ENCODE measurements at regions not wholly inside any gene's neighbourhood (a gene's known extent, or its start where the extent isn't known, plus 50 kb on each side); places are given as distances from the start of the nearest gene placed in this dataset.
A peak's percentile ranks its signal among the peaks of the same experiment; 100 is the strongest.

DNA sequence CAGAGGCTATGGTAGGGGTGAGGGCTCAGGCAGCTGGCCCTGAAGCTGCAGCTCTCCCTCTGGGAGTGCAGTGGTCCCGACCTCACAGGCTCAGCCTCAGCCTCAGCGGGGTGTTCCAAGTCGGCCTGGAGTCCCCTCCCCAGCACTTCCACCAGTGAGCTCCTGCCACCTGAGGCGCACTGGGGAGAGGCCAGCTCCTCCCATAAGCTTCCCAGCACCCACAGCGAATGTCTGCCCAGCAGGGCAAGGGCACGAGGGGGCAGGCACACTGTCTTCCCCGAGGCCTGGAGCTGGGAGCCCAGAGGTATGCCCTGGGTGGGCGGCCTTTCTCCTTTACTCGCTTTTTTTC, 53.2 kb upstream of the SLCO4A1 start:
- H3K9me3 Mint-ChIP-seq (ENCODE audit: unreplicated experiment): no peaks in the 10 kb centered on the region
- TF ChIP-seq, protein P1, sequence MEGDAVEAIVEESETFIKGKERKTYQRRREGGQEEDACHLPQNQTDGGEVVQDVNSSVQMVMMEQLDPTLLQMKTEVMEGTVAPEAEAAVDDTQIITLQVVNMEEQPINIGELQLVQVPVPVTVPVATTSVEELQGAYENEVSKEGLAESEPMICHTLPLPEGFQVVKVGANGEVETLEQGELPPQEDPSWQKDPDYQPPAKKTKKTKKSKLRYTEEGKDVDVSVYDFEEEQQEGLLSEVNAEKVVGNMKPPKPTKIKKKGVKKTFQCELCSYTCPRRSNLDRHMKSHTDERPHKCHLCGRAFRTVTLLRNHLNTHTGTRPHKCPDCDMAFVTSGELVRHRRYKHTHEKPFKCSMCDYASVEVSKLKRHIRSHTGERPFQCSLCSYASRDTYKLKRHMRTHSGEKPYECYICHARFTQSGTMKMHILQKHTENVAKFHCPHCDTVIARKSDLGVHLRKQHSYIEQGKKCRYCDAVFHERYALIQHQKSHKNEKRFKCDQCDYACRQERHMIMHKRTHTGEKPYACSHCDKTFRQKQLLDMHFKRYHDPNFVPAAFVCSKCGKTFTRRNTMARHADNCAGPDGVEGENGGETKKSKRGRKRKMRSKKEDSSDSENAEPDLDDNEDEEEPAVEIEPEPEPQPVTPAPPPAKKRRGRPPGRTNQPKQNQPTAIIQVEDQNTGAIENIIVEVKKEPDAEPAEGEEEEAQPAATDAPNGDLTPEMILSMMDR (IDR thresholded peaks at IDR 0.05; ENCODE audit: unreplicated experiment): no peak
- no peaks in the 10 kb centered on the region for H3K36me3 Mint-ChIP-seq (ENCODE audit: insufficient read depth, unreplicated experiment)
- H3K27me3 Mint-ChIP-seq (ENCODE audit: insufficient read depth, unreplicated experiment): peaks cover 16% of the 10 kb centered on the region
- no TSS peak for BruUV-seq (replicated peaks)
- DNase-seq (ENCODE audit: unreplicated experiment): no peak
- no peak overlapping the region for H3K27ac Mint-ChIP-seq (ENCODE audit: low read depth, unreplicated experiment)
- no peak overlapping the region for H3K4me3 Mint-ChIP-seq (ENCODE audit: unreplicated experiment)
- CTCF ChIA-PET: interaction anchor here (0.9 to 7.8 kb wide), 6 partner anchors 12 to 272 kb away, joined by 3 to 37 read pairs (median 4); partner anchors contain the start of gene TCFL5
- peaks cover 11% of the 10 kb centered on the region for H3K4me1 Mint-ChIP-seq (ENCODE audit: insufficient read depth, unreplicated experiment)
- intact Hi-C loops (cut with micrococcal nuclease): no loop called here
- POLR2A ChIA-PET: interaction anchor here (0.9 to 4.8 kb wide), 5 partner anchors 12 to 34 kb away, joined by 5 to 33 read pairs (median 8); no protein-coding TSS in a partner anchor

DNA sequence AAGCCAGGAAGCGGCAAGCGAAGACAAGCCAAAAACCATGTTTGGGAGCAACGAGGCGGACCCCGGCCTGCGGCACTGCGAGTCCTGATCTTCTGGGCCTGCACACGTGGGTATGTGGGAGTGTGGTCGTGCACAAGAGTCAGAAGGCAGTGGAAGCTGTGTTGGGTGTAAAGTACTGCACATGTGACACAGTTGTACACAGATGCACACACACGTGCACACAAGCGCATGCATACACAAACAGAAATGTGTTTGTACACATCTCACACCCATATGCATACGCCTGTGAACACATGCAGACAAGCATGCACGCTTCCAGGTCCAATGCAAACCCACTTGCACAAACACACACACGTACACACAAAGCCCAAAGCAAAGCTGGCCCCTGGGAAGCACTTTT, 52.6 kb upstream of the SLCO4A1 start:
- POLR2A ChIA-PET: interaction anchor here (0.6 to 4.8 kb wide), 9 partner anchors 9 to 202 kb away, joined by 3 to 33 read pairs (median 4); no protein-coding TSS in a partner anchor
- intact Hi-C loops (cut with micrococcal nuclease): no loop called here
- no peak for DNase-seq (ENCODE audit: unreplicated experiment)
- no peaks in the 10 kb centered on the region for H3K36me3 Mint-ChIP-seq (ENCODE audit: insufficient read depth, unreplicated experiment)
- H3K27ac Mint-ChIP-seq (ENCODE audit: low read depth, unreplicated experiment): no peak overlapping the region
- H3K4me1 Mint-ChIP-seq (ENCODE audit: insufficient read depth, unreplicated experiment): peaks cover 11% of the 10 kb centered on the region
- H3K9me3 Mint-ChIP-seq (ENCODE audit: unreplicated experiment): no peaks in the 10 kb centered on the region
- H3K27me3 Mint-ChIP-seq (ENCODE audit: insufficient read depth, unreplicated experiment): peaks cover 13% of the 10 kb centered on the region
- no TSS peak for BruUV-seq (replicated peaks)
- TF ChIP-seq, protein P1 (IDR thresholded peaks at IDR 0.05; ENCODE audit: unreplicated experiment): no peak
- H3K4me3 Mint-ChIP-seq (ENCODE audit: unreplicated experiment): no peak overlapping the region
- CTCF ChIA-PET: interaction anchor here (0.6 to 7.8 kb wide), 6 partner anchors 11 to 609 kb away, joined by 3 to 37 read pairs (median 4); no protein-coding TSS in a partner anchor

DNA sequence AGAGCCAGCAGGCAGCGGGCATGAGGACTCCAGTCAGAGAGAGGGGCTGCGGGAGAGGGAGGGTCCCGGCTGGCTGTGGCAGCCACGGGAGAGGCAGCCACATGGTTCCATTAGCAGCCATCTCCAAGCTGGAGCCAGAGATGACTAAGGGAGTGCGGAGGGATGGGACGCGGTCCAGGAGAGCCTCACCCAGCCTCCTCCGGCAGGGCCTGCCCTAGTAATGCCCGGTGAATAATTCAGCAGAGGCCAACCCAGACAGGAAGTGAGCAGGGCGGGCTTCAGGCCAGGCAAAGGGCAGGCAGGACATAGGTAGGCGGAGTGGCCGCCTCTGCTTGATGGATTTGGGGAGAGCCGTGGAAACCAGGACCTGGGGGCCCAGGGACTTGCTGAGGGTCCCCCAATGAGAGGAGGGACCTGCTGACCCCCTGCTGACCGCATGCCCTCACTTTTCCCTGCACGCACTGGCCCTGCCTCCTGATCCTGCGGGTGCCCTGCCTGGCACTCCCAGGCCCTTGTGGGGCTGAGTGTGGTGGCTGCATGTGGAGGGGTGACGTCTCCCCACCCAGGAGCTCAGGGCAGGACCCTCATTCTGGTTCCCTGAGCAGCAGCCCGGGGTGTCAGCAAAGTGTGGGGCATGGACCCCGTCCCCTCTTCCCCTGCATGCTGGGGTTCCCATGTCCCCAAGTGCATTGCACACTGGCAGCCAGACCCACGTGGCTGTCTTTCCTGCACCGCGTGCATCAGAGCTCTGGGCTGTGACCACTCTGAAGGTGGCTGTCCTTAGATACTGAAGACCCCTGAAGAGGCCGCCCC, 51.8 kb upstream of the SLCO4A1 start:
- no peak overlapping the region for H3K4me3 Mint-ChIP-seq (ENCODE audit: unreplicated experiment)
- H3K27me3 Mint-ChIP-seq (ENCODE audit: insufficient read depth, unreplicated experiment): peaks cover 5% of the 10 kb centered on the region
- BruUV-seq (replicated peaks): no TSS peak
- H3K4me1 Mint-ChIP-seq (ENCODE audit: insufficient read depth, unreplicated experiment): peaks cover 19% of the 10 kb centered on the region
- no peaks in the 10 kb centered on the region for H3K9me3 Mint-ChIP-seq (ENCODE audit: unreplicated experiment)
- peak; percentile 93 for DNase-seq (ENCODE audit: unreplicated experiment)
- ChIA-PET CTCF (interaction anchor here (0.6 to 7.8 kb wide), 9 partner anchors 10 to 608 kb away, joined by 3 to 37 read pairs (median 4); no protein-coding TSS in a partner anchor), POLR2A (interaction anchor here (0.7 to 4.8 kb wide), 8 partner anchors 8 to 205 kb away, joined by 3 to 33 read pairs (median 4); no protein-coding TSS in a partner anchor)
- TF ChIP-seq, protein P1 (IDR thresholded peaks at IDR 0.05; ENCODE audit: unreplicated experiment): no peak
- intact Hi-C loops (cut with micrococcal nuclease): no loop called here
- no peaks in the 10 kb centered on the region for H3K36me3 Mint-ChIP-seq (ENCODE audit: insufficient read depth, unreplicated experiment)
- H3K27ac Mint-ChIP-seq (ENCODE audit: low read depth, unreplicated experiment): no peak overlapping the region

DNA sequence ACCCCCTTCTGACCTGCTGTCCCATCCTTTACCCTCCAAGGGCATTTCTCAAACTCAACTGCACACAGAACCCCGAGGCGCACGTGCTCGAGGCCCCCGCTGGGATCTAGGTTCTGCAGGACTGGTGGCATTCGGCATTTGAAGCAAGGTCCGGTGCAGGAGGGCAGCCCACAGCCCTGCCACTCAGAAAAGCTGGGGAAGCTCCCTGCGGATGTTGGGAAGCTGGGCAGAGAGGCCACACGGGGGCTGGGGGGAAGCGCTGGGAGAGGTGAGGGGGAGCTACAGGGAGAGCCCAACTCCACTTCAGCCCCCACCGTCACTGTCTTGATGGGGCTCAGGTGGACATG, 51.2 kb upstream of the SLCO4A1 start:
- Mint-ChIP-seq H3K4me1 (ENCODE audit: insufficient read depth, unreplicated experiment) (peaks cover 22% of the 10 kb centered on the region), H3K27ac (ENCODE audit: low read depth, unreplicated experiment) (no peak overlapping the region), H3K27me3 (ENCODE audit: insufficient read depth, unreplicated experiment) (no peaks in the 10 kb centered on the region), H3K4me3 (ENCODE audit: unreplicated experiment) (no peak overlapping the region), H3K9me3 (ENCODE audit: unreplicated experiment) (no peaks in the 10 kb centered on the region), H3K36me3 (ENCODE audit: insufficient read depth, unreplicated experiment) (no peaks in the 10 kb centered on the region)
- BruUV-seq (replicated peaks): no TSS peak
- TF ChIP-seq, protein P1 (IDR thresholded peaks at IDR 0.05; ENCODE audit: unreplicated experiment): no peak
- ChIA-PET POLR2A (interaction anchor here (4.3 to 4.8 kb wide), 2 partner anchors 12 to 32 kb away, joined by 19 to 33 read pairs; no protein-coding TSS in a partner anchor), CTCF (interaction anchor here (0.6 to 2.0 kb wide), 4 partner anchors 12 to 208 kb away, joined by 3 to 16 read pairs (median 6); no protein-coding TSS in a partner anchor)
- intact Hi-C loops (cut with micrococcal nuclease): no loop called here
- no peak for DNase-seq (ENCODE audit: unreplicated experiment)
